Astrocyte (in vitro differentiated cells and primary cell): ENCODE measurements at regions not wholly inside any gene's neighbourhood (a gene's known extent, or its start where the extent isn't known, plus 50 kb on each side); places are given as distances from the start of the nearest gene placed in this dataset.

Experiments used
- DNase-seq: peaks from one replicate; pipeline ENCODE4 v3.0.0-alpha.2; 2010; ENCODE audit warnings: low read depth
- FAIRE-seq: peaks from 2 replicates; lab custom pipeline; 2011; peaks lifted over from hg19 to GRCh38; lab: Jason Lieb, UNC
- H2AFZ ChIP-seq: 2 replicates; pipeline ENCODE4 v1.6.0; 2012; ENCODE audit warnings: low read depth, low read length, inconsistent platforms
- H3K27ac ChIP-seq: 2 replicates; pipeline ENCODE4 v1.5.1; 2011; ENCODE audit warnings: low read depth, low read length, inconsistent platforms
- H3K27me3 ChIP-seq: 2 replicates; pipeline ENCODE4 v1.6.0; 2011; ENCODE audit warnings: low read length, inconsistent platforms; ENCODE audit not compliant: insufficient read depth
- H3K36me3 ChIP-seq: 2 replicates; pipeline ENCODE4 v1.5.1; 2011; ENCODE audit warnings: low read length, inconsistent platforms; ENCODE audit not compliant: insufficient read depth
- H3K4me1 ChIP-seq: 2 replicates; pipeline ENCODE4 v1.5.1; 2011; ENCODE audit warnings: low read length, inconsistent platforms; ENCODE audit not compliant: insufficient read depth
- H3K4me2 ChIP-seq: 2 replicates; pipeline ENCODE4 v1.6.0; 2012; ENCODE audit warnings: low read length, inconsistent platforms
- H3K4me3 ChIP-seq: 2 replicates; pipeline ENCODE4 v1.5.1; 2011; ENCODE audit warnings: low read depth, mild to moderate bottlenecking, low read length, inconsistent platforms; ENCODE audit not compliant: insufficient read depth
- H3K79me2 ChIP-seq: 2 replicates; pipeline ENCODE4 v1.6.0; 2012; ENCODE audit warnings: mild to moderate bottlenecking, low read length, inconsistent platforms; ENCODE audit not compliant: insufficient read depth
- H3K9ac ChIP-seq: 2 replicates; pipeline ENCODE4 v1.6.0; 2012; ENCODE audit warnings: mild to moderate bottlenecking, low read length, inconsistent platforms
- H3K9me3 ChIP-seq: 2 replicates; pipeline ENCODE4 v1.5.1; 2012; ENCODE audit warnings: low read depth, mild to moderate bottlenecking, low read length, inconsistent platforms; ENCODE audit not compliant: insufficient read depth
- H4K20me1 ChIP-seq: 2 replicates; pipeline ENCODE4 v1.6.0; 2012; ENCODE audit warnings: low read length, inconsistent platforms; ENCODE audit not compliant: insufficient read depth
- H3K27ac Mint-ChIP-seq: one replicate; pipeline ENCODE4 v1.8.0; 2021; ENCODE audit warnings: mild to moderate bottlenecking, mixed read lengths; ENCODE audit not compliant: unreplicated experiment
- H3K27me3 Mint-ChIP-seq: one replicate; pipeline ENCODE4 v1.8.0; 2021; ENCODE audit warnings: low read depth, mixed read lengths; ENCODE audit not compliant: unreplicated experiment
- H3K36me3 Mint-ChIP-seq: one replicate; pipeline ENCODE4 v1.8.0; 2021; ENCODE audit warnings: low read depth, mixed read lengths; ENCODE audit not compliant: unreplicated experiment
- H3K4me1 Mint-ChIP-seq: one replicate; pipeline ENCODE4 v1.8.0; 2021; ENCODE audit warnings: low read depth, mixed read lengths; ENCODE audit not compliant: unreplicated experiment
- H3K4me3 Mint-ChIP-seq: one replicate; pipeline ENCODE4 v1.8.0; 2021; ENCODE audit warnings: mild to moderate bottlenecking, moderate library complexity, mixed read lengths; ENCODE audit not compliant: unreplicated experiment
- H3K9me3 Mint-ChIP-seq: one replicate; pipeline ENCODE4 v1.8.0; 2021; ENCODE audit warnings: mild to moderate bottlenecking, mixed read lengths; ENCODE audit not compliant: unreplicated experiment
- EZH2 ChIP-seq: IDR thresholded peaks from 2 replicates; pipeline ENCODE4 v1.6.1; 2012; ENCODE audit warnings: mild to moderate bottlenecking, low read length, inconsistent platforms; ENCODE audit not compliant: insufficient read depth
- TF ChIP-seq, protein P1 (sequence below): IDR thresholded peaks from 2 replicates; pipeline ENCODE4 v1.5.1; 2011; ENCODE audit warnings: low read depth, mild to moderate bottlenecking, inconsistent platforms, low read length, moderate library complexity; ENCODE audit not compliant: insufficient read depth

DNA sequence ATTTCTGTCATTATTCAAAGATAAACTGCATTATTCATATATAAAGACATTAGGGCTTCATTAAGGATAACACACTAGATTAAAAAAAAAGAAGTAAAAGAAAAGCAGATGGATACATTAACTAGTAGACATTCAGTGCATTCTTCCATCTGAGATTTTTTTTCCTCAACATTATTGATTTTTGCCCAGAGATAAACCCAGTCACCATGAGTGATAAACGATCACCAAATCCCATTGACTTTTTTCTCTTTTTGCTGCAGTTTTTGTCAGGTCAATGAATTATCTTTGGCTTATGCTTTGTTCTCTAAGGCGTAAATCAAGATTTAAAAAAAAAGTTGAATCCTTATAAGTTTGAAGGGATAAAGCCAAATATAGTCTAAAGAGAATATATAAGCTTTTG is 925.0 kb downstream of the GBE1 start:
- H3K4me3 Mint-ChIP-seq: no peak overlapping the region

DNA sequence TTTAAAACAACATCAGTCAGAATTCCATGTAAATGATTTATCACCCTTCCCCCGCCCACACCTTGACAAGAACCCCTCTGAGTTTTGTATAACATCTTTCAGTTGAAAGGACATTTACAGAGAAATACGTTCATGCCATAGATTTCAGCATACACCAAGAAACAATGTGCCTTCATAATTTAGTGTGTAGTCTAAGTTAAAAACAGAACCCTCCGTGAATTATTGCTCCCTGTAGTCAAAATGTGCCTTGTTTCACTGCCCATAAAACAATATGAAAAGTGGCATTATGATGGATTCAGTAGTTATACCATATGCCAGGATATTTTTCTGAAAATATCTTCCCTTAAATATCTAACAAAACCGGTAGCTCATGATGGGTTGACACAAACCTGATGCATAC is 953.9 kb downstream of the GBE1 start:
- no peaks in the 10 kb centered on the region for H3K79me2 ChIP-seq
- H3K36me3 Mint-ChIP-seq: no peaks in the 10 kb centered on the region

More for the DNA sequence above, 925.0 kb downstream of the GBE1 start:
- Mint-ChIP-seq H3K9me3 (peaks cover 2% of the 10 kb centered on the region), H3K4me1 (no peaks in the 10 kb centered on the region), H3K36me3 (no peaks in the 10 kb centered on the region), H3K27ac (no peak overlapping the region), H3K27me3 (no peaks in the 10 kb centered on the region)
- no peaks in the 10 kb centered on the region for H3K9me3 ChIP-seq
- H3K4me2 ChIP-seq: no peak overlapping the region
- H3K4me3 ChIP-seq: no peak overlapping the region
- no peak overlapping the region for H2AFZ ChIP-seq
- H3K27me3 ChIP-seq: no peaks in the 10 kb centered on the region
- H3K27ac ChIP-seq: no peak overlapping the region
- no peaks in the 10 kb centered on the region for H3K79me2 ChIP-seq
- TF ChIP-seq, protein P1, sequence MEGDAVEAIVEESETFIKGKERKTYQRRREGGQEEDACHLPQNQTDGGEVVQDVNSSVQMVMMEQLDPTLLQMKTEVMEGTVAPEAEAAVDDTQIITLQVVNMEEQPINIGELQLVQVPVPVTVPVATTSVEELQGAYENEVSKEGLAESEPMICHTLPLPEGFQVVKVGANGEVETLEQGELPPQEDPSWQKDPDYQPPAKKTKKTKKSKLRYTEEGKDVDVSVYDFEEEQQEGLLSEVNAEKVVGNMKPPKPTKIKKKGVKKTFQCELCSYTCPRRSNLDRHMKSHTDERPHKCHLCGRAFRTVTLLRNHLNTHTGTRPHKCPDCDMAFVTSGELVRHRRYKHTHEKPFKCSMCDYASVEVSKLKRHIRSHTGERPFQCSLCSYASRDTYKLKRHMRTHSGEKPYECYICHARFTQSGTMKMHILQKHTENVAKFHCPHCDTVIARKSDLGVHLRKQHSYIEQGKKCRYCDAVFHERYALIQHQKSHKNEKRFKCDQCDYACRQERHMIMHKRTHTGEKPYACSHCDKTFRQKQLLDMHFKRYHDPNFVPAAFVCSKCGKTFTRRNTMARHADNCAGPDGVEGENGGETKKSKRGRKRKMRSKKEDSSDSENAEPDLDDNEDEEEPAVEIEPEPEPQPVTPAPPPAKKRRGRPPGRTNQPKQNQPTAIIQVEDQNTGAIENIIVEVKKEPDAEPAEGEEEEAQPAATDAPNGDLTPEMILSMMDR: no peak
- TF ChIP-seq EZH2: no peak
- H3K36me3 ChIP-seq: no peaks in the 10 kb centered on the region
- H3K4me1 ChIP-seq: no peaks in the 10 kb centered on the region
- FAIRE-seq (no peak), DNase-seq (no peak)
- no peak overlapping the region for H3K9ac ChIP-seq
- H4K20me1 ChIP-seq: no peaks in the 10 kb centered on the region

DNA sequence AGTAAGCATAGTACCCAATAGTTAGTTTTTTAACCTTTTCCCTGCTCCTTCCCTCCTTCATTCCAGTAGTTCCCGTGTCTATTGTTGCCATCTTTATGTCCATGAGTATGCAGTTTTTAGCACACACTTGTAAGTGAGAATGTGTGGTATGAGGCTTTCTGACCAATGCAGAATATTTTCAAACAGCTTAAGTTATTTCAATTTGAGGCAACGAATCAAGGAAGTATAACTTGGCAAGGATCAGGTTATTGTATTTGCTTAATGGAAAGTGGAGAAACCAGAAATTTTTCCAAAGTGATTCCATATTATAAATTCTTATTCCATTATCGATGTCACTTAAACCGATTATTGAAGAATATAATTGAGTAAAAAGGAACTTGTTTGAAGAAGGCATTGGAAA is 954.8 kb downstream of the GBE1 start:
- H3K4me2 ChIP-seq: no peak overlapping the region
- no peaks in the 10 kb centered on the region for H3K27me3 ChIP-seq
- no peaks in the 10 kb centered on the region for H3K9me3 ChIP-seq
- no peak overlapping the region for H3K4me3 Mint-ChIP-seq
- H3K27ac ChIP-seq: no peak overlapping the region
- no peaks in the 10 kb centered on the region for H4K20me1 ChIP-seq
- H3K36me3 Mint-ChIP-seq: no peaks in the 10 kb centered on the region
- no peaks in the 10 kb centered on the region for H3K27me3 Mint-ChIP-seq
- H3K4me1 Mint-ChIP-seq: no peaks in the 10 kb centered on the region
- no peak overlapping the region for H3K4me3 ChIP-seq
- no peak for FAIRE-seq
- no peaks in the 10 kb centered on the region for H3K4me1 ChIP-seq
- H3K27ac Mint-ChIP-seq: no peak overlapping the region
- H3K36me3 ChIP-seq: no peaks in the 10 kb centered on the region
- no peaks in the 10 kb centered on the region for H3K9me3 Mint-ChIP-seq
- no peak overlapping the region for H2AFZ ChIP-seq
- no peak for TF ChIP-seq EZH2
- TF ChIP-seq, protein P1: no peak
- no peak for DNase-seq
- no peak overlapping the region for H3K9ac ChIP-seq
- no peaks in the 10 kb centered on the region for H3K79me2 ChIP-seq

More for the DNA sequence above, 953.9 kb downstream of the GBE1 start:
- H3K4me2 ChIP-seq: no peak overlapping the region
- H2AFZ ChIP-seq: no peak overlapping the region
- no peaks in the 10 kb centered on the region for H4K20me1 ChIP-seq
- Mint-ChIP-seq H3K27me3 (no peaks in the 10 kb centered on the region), H3K27ac (no peak overlapping the region), H3K4me1 (no peaks in the 10 kb centered on the region), H3K9me3 (no peaks in the 10 kb centered on the region), H3K4me3 (no peak overlapping the region)
- H3K36me3 ChIP-seq: no peaks in the 10 kb centered on the region
- no peak for DNase-seq
- no peaks in the 10 kb centered on the region for H3K9me3 ChIP-seq
- H3K27ac ChIP-seq: no peak overlapping the region
- no peaks in the 10 kb centered on the region for H3K4me1 ChIP-seq
- no peak for TF ChIP-seq EZH2
- TF ChIP-seq, protein P1: no peak
- no peak overlapping the region for H3K4me3 ChIP-seq
- no peak for FAIRE-seq
- no peak overlapping the region for H3K9ac ChIP-seq
- no peaks in the 10 kb centered on the region for H3K27me3 ChIP-seq
